Chondrocyte (in vitro differentiated cells): ENCODE measurements at regions not wholly inside any gene's neighbourhood (a gene's known extent, or its start where the extent isn't known, plus 50 kb on each side); places are given as distances from the start of the nearest gene placed in this dataset.

ENCODE experiments used
- DNase-seq: peaks from one replicate; pipeline ENCODE4 v3.0.0; 2021; ENCODE audit warnings: mixed read lengths, low spot score
- H3K27ac Mint-ChIP-seq: one replicate; pipeline ENCODE4 v1.8.0; 2021; ENCODE audit warnings: mild to moderate bottlenecking, moderate library complexity, mixed read lengths; ENCODE audit not compliant: unreplicated experiment
- H3K27me3 Mint-ChIP-seq: 2 replicates; pipeline ENCODE4 v1.8.0; 2021; ENCODE audit warnings: low read depth, mixed read lengths
- H3K36me3 Mint-ChIP-seq: 2 replicates; pipeline ENCODE4 v1.8.0; 2021; ENCODE audit warnings: low read depth, mixed read lengths
- H3K4me1 Mint-ChIP-seq: 2 replicates; pipeline ENCODE4 v1.8.0; 2021; ENCODE audit warnings: low read depth, mild to moderate bottlenecking, mixed read lengths
- H3K4me3 Mint-ChIP-seq: one replicate; pipeline ENCODE4 v1.8.0; 2021; ENCODE audit warnings: mild to moderate bottlenecking, moderate library complexity, mixed read lengths; ENCODE audit not compliant: unreplicated experiment
- H3K9me3 Mint-ChIP-seq: 2 replicates; pipeline ENCODE4 v1.8.0; 2021; ENCODE audit warnings: low read depth, mixed read lengths
- CTCF ChIP-seq: fragments of 200-600 bp; sonication (generic); IDR thresholded peaks from 2 replicates; pipeline ENCODE4 v1.5.0; 2021; ENCODE audit warnings: antibody characterized with exemption, mild to moderate bottlenecking, moderate library complexity

- TF ChIP-seq CTCF, result no peak
- Mint-ChIP-seq H3K4me1 (peaks cover 19% of the 10 kb centered on the region), H3K36me3 (no peaks in the 10 kb centered on the region), H3K27ac (no peak overlapping the region), H3K9me3 (peaks cover 5% of the 10 kb centered on the region), H3K4me3 (no peak overlapping the region), H3K27me3 (peaks cover 3% of the 10 kb centered on the region)
- DNase-seq, result no peak
Observed at GRCh38 chr21:28761674-28762356, 230.9 kb downstream of the LTN1 start.

DNA sequence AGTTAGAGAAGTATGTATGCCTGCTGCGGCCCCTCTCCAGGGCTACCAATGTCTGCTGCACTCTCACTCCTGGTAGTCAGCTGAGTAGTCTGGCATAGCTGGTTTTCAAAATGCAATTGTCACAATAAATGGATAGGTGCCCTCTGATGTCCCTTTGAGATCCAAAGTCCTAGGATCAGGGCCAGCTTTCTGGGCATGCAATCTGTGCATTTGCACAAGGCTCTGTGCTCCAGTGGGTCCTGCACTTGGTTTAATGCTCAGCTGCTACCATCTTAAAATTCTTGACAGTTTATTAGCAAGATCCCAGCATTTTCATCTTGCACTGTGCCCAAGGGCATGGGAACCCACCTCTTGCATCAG lies 233.8 kb downstream of the LTN1 start:
- no peaks in the 10 kb centered on the region for H3K9me3 Mint-ChIP-seq
- H3K27ac Mint-ChIP-seq, result no peak overlapping the region
- DNase-seq, result no peak
- H3K4me3 Mint-ChIP-seq, result no peak overlapping the region
- no peaks in the 10 kb centered on the region for H3K36me3 Mint-ChIP-seq
- peaks cover 23% of the 10 kb centered on the region for H3K4me1 Mint-ChIP-seq
- TF ChIP-seq CTCF, result no peak
- H3K27me3 Mint-ChIP-seq, result peaks cover 8% of the 10 kb centered on the region

DNA sequence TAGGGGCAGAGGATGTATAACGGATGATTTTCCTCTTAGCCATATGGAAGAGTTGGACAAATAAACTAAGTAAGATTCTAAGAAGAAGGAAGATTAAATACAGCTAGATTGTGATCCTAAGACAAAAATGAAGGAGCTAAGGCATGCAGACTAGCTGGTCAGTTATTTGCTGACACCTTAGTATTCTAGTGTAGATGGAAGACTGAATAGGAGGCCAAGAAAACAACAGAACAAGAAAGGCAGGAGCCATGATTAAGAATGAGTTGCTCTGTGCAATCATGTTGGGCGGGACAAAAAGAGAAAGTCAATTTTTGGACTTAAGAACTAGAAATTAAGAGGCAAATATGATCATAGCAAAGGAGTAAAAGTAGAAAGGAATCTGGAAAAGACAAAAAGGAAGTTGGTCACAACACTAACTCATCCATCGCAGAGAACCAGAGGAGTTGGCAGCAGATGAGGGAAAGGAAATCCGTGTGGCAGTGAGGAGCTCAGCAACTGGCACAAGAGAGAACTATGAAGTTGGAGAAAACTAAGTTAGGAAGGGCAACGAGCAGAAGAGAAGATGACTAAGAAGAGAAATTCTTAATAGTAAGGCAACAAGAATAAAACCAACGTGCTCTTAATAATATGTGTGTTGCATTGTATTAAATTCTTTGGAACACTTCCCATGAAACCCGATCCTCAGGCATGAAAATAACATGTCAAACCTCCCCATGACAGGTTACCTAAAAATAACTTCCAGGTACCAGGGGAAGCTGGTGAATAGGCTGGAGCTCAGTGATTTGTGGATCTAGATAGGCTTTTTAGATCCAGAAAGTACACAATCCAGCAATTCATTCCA lies 234.4 kb downstream of the LTN1 start:
- no peak for DNase-seq
- Mint-ChIP-seq H3K4me1 (peaks cover 23% of the 10 kb centered on the region), H3K27ac (no peak overlapping the region), H3K27me3 (peaks cover 8% of the 10 kb centered on the region), H3K9me3 (no peaks in the 10 kb centered on the region), H3K36me3 (no peaks in the 10 kb centered on the region), H3K4me3 (no peak overlapping the region)
- no peak for TF ChIP-seq CTCF

- no peaks in the 10 kb centered on the region for H3K36me3 Mint-ChIP-seq
- TF ChIP-seq CTCF, result no peak
- no peak for DNase-seq
- H3K9me3 Mint-ChIP-seq, result no peaks in the 10 kb centered on the region
- no peak overlapping the region for H3K4me3 Mint-ChIP-seq
- H3K27ac Mint-ChIP-seq, result no peak overlapping the region
- peaks cover 10% of the 10 kb centered on the region for H3K4me1 Mint-ChIP-seq
- H3K27me3 Mint-ChIP-seq, result peaks cover 8% of the 10 kb centered on the region
Observed at GRCh38 chr21:28754862-28755261, 237.8 kb downstream of the LTN1 start.

- Mint-ChIP-seq H3K36me3 (no peaks in the 10 kb centered on the region), H3K9me3 (no peaks in the 10 kb centered on the region), H3K4me3 (no peak overlapping the region), H3K27ac (no peak overlapping the region), H3K4me1 (peaks cover 10% of the 10 kb centered on the region), H3K27me3 (peaks cover 8% of the 10 kb centered on the region)
- no peak for DNase-seq
- TF ChIP-seq CTCF, result no peak
Observed at GRCh38 chr21:28754127-28754611, 238.5 kb downstream of the LTN1 start.
